22Rv1 (cell line): ENCODE measurements at regions not wholly inside any gene's neighbourhood (a gene's known extent, or its start where the extent isn't known, plus 50 kb on each side); places are given as distances from the start of the nearest gene placed in this dataset.

Source experiments
- H3K27ac ChIP-seq: fragments of 450-650 bp; 2 replicates; pipeline ENCODE4 v1.5.1; 2017
- ZFX ChIP-seq: fragments of 450-650 bp; IDR thresholded peaks from 2 replicates; pipeline ENCODE4 v1.6.1; 2017; ENCODE audit warnings: antibody characterized with exemption, borderline replicate concordance
- TF ChIP-seq, protein P1 (sequence below): fragments of 450-650 bp; IDR thresholded peaks from 2 replicates; pipeline ENCODE4 v1.5.1; 2017; ENCODE audit warnings: mild to moderate bottlenecking

DNA sequence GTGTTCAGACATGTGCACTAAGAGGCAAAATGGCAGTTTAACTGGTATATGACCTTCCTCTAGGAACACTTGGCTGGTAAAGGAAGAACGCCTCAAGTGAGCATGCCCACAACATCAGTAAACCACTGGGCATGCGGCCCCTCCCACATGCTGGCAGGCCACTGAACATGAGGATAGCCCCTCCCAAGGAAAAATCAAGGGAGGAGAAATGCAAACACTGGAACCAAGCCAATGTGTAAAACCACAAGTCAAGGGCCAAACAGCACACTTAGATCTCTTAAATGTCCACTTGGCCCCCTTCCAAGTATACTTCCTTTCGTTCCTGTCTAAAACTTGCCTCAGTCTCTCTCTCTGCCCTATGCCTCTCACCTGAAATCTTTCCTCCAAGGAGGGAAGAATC is 980.8 kb downstream of the TSN start:
- H3K27ac ChIP-seq: no peak overlapping the region
- no peak for TF ChIP-seq ZFX
- TF ChIP-seq, protein P1, sequence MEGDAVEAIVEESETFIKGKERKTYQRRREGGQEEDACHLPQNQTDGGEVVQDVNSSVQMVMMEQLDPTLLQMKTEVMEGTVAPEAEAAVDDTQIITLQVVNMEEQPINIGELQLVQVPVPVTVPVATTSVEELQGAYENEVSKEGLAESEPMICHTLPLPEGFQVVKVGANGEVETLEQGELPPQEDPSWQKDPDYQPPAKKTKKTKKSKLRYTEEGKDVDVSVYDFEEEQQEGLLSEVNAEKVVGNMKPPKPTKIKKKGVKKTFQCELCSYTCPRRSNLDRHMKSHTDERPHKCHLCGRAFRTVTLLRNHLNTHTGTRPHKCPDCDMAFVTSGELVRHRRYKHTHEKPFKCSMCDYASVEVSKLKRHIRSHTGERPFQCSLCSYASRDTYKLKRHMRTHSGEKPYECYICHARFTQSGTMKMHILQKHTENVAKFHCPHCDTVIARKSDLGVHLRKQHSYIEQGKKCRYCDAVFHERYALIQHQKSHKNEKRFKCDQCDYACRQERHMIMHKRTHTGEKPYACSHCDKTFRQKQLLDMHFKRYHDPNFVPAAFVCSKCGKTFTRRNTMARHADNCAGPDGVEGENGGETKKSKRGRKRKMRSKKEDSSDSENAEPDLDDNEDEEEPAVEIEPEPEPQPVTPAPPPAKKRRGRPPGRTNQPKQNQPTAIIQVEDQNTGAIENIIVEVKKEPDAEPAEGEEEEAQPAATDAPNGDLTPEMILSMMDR: no peak

- TF ChIP-seq, protein P1: no peak
- no peak for TF ChIP-seq ZFX
- H3K27ac ChIP-seq: no peak overlapping the region
Measured at GRCh38 chr2:122737429-122738077, 982.1 kb downstream of the TSN start.

- TF ChIP-seq, protein P1: no peak
- no peak for TF ChIP-seq ZFX
- no peak overlapping the region for H3K27ac ChIP-seq
Measured at GRCh38 chr2:122739732-122740593, 984.5 kb downstream of the TSN start.

DNA sequence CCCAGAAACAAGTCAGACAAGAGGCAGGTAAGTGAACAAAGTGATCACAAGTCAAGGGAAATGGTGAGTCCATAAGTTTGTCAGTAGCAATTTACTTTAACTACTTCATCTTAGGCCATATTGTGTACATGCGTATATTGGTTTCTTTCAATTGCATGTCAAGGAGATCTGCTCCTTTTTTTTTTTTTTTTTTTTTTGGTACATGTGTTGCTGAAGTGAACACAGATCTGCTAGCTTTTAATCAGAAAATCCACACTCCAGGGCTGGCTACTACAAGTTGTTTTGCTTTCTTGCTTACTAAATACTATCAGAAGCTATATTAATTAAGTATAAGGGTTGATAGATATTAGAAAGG is 985.1 kb downstream of the TSN start:
- no peak overlapping the region for H3K27ac ChIP-seq
- no peak for TF ChIP-seq ZFX
- TF ChIP-seq, protein P1: no peak

GRCh38 chr2:122741403-122741802 is 986.0 kb downstream of the TSN start:
- TF ChIP-seq, protein P1: no peak
- TF ChIP-seq ZFX: no peak
- H3K27ac ChIP-seq: no peak overlapping the region

DNA sequence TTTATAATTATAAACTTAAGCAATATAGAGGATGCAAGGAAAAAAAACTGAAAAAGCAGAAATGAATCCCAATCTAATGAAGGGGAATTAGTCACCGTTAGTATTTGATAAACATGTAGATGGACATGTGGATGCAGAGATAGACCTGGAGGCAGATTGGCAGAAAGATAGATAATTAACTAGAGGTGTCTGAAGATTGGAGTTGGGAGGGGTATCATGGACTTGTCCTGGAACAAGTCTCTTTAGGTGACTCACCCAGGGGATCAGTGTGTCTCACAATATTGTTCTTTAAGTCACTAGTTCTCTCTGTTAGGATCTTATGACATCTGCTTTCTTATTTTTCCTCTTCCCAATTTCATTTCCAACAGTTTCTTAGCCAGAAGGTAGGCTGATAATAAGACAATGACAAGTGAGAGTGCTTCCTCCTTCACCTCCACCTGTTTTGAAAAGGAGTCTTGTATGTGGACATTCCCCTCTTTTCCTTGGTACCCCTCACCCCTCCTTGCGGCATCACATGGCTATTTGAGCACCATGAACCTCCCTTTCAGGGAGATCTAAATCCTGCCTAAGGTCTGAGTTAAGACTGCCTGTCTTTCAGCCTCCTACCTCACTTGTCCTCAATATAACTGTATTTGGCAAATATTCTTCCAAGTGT is 987.7 kb downstream of the TSN start:
- no peak overlapping the region for H3K27ac ChIP-seq
- TF ChIP-seq, protein P1: no peak
- no peak for TF ChIP-seq ZFX

- H3K27ac ChIP-seq: no peak overlapping the region
- TF ChIP-seq, protein P1: no peak
- TF ChIP-seq ZFX: no peak
Measured at GRCh38 chr2:122745603-122746002, 990.2 kb downstream of the TSN start.
